NT2/D1 (cell line): ENCODE measurements at regions not wholly inside any gene's neighbourhood (a gene's known extent, or its start where the extent isn't known, plus 50 kb on each side); places are given as distances from the start of the nearest gene placed in this dataset.

Source experiments
- DNase-seq: peaks from one replicate; pipeline ENCODE4 v3.0.0-alpha.2; 2011; ENCODE audit warnings: low read depth, low spot score
- H3K27me3 ChIP-seq: 2 replicates; pipeline ENCODE4 v1.6.0; 2011; ENCODE audit warnings: mild to moderate bottlenecking; ENCODE audit not compliant: insufficient read length, insufficient read depth
- H3K36me3 ChIP-seq: 2 replicates; pipeline ENCODE4 v1.6.1; 2011; ENCODE audit warnings: mild to moderate bottlenecking, low read length, mixed read lengths; ENCODE audit not compliant: insufficient read depth, insufficient read length
- H3K4me1 ChIP-seq: 2 replicates; pipeline ENCODE4 v1.5.1; 2011; ENCODE audit not compliant: insufficient read depth, insufficient read length
- H3K4me3 ChIP-seq: 2 replicates; pipeline ENCODE4 v1.5.1; 2011; ENCODE audit warnings: low read depth; ENCODE audit not compliant: insufficient read length
- H3K9ac ChIP-seq: 2 replicates; pipeline ENCODE4 v1.6.0; 2011; ENCODE audit warnings: low read depth; ENCODE audit not compliant: insufficient read length
- H3K9me3 ChIP-seq: 2 replicates; pipeline ENCODE4 v1.5.1; 2011; ENCODE audit warnings: mild to moderate bottlenecking, low read length; ENCODE audit not compliant: insufficient read depth
- SUZ12 ChIP-seq: IDR thresholded peaks from 2 replicates; pipeline ENCODE4 v1.6.1; 2011; ENCODE audit not compliant: insufficient read length, insufficient read depth; ENCODE audit errors: extremely low read depth
- YY1 ChIP-seq: IDR thresholded peaks from 2 replicates; pipeline ENCODE4 v1.6.1; 2011; ENCODE audit not compliant: insufficient read length, insufficient read depth
- ZNF274 ChIP-seq: IDR thresholded peaks from 2 replicates; pipeline ENCODE4 v1.6.1; 2011; ENCODE audit warnings: mild to moderate bottlenecking, low read depth, low read length

- Histone ChIP-seq H3K9ac (no peak overlapping the region), H3K36me3 (no peaks in the 10 kb centered on the region), H3K4me3 (no peak overlapping the region), H3K27me3 (no peaks in the 10 kb centered on the region), H3K9me3 (no peaks in the 10 kb centered on the region), H3K4me1 (peaks cover 3% of the 10 kb centered on the region)
- no peak for DNase-seq
- TF ChIP-seq ZNF274, result no peak
Observed at GRCh38 chr3:31244929-31245817, 287.6 kb upstream of the STT3B start.

- no peak overlapping the region for H3K9ac ChIP-seq
- no peaks in the 10 kb centered on the region for H3K27me3 ChIP-seq
- peaks cover 3% of the 10 kb centered on the region for H3K4me1 ChIP-seq
- no peak overlapping the region for H3K4me3 ChIP-seq
- no peaks in the 10 kb centered on the region for H3K36me3 ChIP-seq
- TF ChIP-seq YY1 (no peak), SUZ12 (no peak)
- no peaks in the 10 kb centered on the region for H3K9me3 ChIP-seq
- no peak for DNase-seq
Observed at GRCh38 chr3:31246293-31247062, 286.2 kb upstream of the STT3B start.

DNA sequence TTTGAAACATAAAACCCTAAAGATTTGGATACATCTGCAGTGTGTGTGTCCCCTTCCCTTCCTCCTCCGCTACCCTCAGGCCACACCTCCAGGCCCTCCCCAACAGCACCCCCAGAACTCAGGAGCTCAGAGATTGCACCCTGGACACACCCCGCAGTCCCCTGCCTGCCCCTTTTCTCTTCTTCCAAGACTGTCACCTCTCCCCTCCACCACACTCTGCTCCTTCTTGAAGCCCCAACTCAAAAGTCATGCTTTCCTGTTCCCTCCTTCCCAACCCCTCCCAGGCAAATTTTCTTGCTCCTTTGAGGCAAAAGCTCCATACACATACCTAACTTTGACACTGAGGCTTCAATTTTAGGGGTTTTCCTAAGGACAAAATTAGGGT, 285.7 kb upstream of the STT3B start:
- Histone ChIP-seq H3K4me3 (no peak overlapping the region), H3K27me3 (no peaks in the 10 kb centered on the region), H3K4me1 (peaks cover 3% of the 10 kb centered on the region), H3K9me3 (peaks cover 4% of the 10 kb centered on the region; the same call in 1 of the 2 replicates), H3K36me3 (no peaks in the 10 kb centered on the region), H3K9ac (no peak overlapping the region)
- no peak for TF ChIP-seq ZNF274
- no peak for TF ChIP-seq YY1
- DNase-seq, result no peak

DNA sequence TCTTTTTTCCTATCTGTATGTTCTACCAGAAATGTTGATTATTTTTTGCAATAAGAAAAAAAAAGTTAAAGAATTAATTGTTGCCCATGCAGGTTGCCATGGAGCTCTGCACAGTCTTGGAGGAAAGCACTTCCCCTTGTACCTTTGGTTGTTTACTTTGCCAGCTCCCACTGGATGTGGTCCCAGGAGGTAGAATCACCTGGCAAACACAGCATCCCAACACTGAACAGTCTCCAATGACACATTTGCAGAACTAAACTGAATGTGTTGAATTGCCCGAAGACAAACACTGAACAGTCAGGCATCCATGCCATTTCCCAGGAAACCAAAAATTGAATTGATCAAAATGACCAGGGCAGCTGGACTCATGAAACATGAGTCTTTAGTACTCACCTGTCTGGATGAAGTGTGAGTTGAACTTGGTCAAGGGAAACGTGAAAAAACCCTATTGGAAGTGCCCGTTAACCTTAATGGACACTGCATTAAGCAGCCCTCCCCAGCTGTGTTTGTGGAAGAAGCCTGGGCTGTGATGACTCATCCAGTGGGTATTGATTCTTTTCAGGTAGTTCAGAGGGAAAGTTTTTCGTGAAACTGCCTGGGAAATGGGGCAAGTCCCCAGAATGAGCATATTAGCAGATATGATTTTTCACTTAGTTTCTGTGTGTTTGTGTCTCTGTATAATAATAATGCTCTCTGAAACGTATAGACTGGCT, 284.7 kb upstream of the STT3B start:
- Histone ChIP-seq H3K9ac (no peak overlapping the region), H3K36me3 (no peaks in the 10 kb centered on the region), H3K27me3 (no peaks in the 10 kb centered on the region), H3K9me3 (peaks cover 7% of the 10 kb centered on the region; the same call in 1 of the 2 replicates), H3K4me3 (no peak overlapping the region), H3K4me1 (peaks cover 3% of the 10 kb centered on the region)
- DNase-seq, result no peak
- TF ChIP-seq SUZ12 (no peak), YY1 (no peak), ZNF274 (no peak)

- peaks cover 7% of the 10 kb centered on the region; the same call in 1 of the 2 replicates for H3K9me3 ChIP-seq
- no peak for TF ChIP-seq ZNF274
- no peak for TF ChIP-seq SUZ12
- TF ChIP-seq YY1, result no peak
- no peak for DNase-seq
- H3K9ac ChIP-seq, result no peak overlapping the region
- no peaks in the 10 kb centered on the region for H3K27me3 ChIP-seq
- no peak overlapping the region for H3K4me3 ChIP-seq
- H3K36me3 ChIP-seq, result no peaks in the 10 kb centered on the region
- H3K4me1 ChIP-seq, result peaks cover 3% of the 10 kb centered on the region
Observed at GRCh38 chr3:31248563-31248992, 284.1 kb upstream of the STT3B start.

DNA sequence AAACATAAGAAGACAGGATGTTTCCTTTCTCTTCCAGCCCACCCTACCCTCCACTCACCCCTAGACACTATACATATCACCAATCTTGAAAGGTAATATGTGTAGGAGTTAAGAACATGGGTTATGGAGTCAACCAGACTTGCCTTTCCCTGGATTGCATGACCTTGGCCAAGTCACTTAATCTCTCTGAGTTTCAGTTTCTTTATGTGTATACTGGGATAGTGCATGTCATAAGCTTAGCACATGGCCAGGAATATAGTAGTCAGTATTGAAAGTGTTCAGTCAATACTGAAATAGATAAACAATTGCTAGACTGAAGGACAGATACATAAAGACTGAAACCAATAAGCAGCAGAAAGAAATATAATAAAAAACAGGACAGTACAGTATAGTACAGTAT, 283.2 kb upstream of the STT3B start:
- H3K9ac ChIP-seq, result no peak overlapping the region
- TF ChIP-seq YY1 (no peak), ZNF274 (no peak), SUZ12 (no peak)
- peaks cover 3% of the 10 kb centered on the region for H3K4me1 ChIP-seq
- peaks cover 7% of the 10 kb centered on the region; the same call in 1 of the 2 replicates for H3K9me3 ChIP-seq
- no peak for DNase-seq
- H3K36me3 ChIP-seq, result no peaks in the 10 kb centered on the region
- no peak overlapping the region for H3K4me3 ChIP-seq
- H3K27me3 ChIP-seq, result no peaks in the 10 kb centered on the region

DNA sequence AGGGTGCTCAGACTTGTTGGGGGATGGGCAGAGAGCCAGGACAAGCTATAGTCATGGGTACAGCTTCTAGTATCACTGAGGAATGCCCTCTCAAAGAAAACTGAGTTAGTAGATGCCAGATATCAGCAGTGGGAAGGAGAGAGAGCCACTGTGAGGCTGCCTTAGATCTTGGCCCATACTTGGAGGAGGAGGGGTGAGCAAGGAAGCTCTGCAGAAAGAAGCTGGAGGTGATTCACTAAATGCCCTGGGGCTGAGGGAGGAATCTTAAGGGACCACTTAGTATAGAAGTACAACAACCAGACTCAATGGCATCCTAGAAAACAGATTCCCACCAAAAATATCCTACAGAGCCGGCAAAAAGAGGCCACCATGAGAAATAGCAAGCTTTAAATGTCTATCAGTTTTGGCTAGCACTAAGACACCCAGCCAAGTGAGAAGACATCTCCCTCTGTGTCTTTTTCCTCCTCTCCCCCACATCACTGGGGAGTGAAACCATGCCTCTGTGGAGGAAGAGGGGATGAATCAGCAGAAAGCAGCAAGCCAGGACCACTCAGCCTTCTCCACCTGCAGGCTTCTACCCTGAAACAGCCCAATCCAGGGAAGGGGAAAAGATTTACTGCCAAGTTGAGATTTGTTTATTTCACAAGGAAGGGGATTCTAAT, 282.5 kb upstream of the STT3B start:
- Histone ChIP-seq H3K9ac (no peak overlapping the region), H3K36me3 (no peaks in the 10 kb centered on the region), H3K4me1 (peaks cover 3% of the 10 kb centered on the region), H3K27me3 (no peaks in the 10 kb centered on the region), H3K4me3 (no peak overlapping the region), H3K9me3 (peaks cover 7% of the 10 kb centered on the region; the same call in 1 of the 2 replicates)
- TF ChIP-seq ZNF274, result no peak
- TF ChIP-seq YY1, result no peak
- no peak for TF ChIP-seq SUZ12
- DNase-seq, result no peak
